GM23248 (cell line): ENCODE measurements at regions not wholly inside any gene's neighbourhood (a gene's known extent, or its start where the extent isn't known, plus 50 kb on each side); places are given as distances from the start of the nearest gene placed in this dataset.

Experiments
- EZH2 ChIP-seq: fragments of 200-600 bp; sonication (generic); IDR thresholded peaks from 2 replicates; pipeline ENCODE4 v1.6.1; 2018; ENCODE audit warnings: antibody characterized with exemption, mild to moderate bottlenecking; ENCODE audit not compliant: insufficient read depth, poor library complexity, severe bottlenecking
- EZH2phosphoT487 ChIP-seq: fragments of 200-600 bp; sonication (generic); IDR thresholded peaks from 2 replicates; pipeline ENCODE4 v1.6.1; 2018; ENCODE audit warnings: antibody characterized with exemption, moderate library complexity, mild to moderate bottlenecking, low read depth; ENCODE audit not compliant: insufficient read depth

DNA sequence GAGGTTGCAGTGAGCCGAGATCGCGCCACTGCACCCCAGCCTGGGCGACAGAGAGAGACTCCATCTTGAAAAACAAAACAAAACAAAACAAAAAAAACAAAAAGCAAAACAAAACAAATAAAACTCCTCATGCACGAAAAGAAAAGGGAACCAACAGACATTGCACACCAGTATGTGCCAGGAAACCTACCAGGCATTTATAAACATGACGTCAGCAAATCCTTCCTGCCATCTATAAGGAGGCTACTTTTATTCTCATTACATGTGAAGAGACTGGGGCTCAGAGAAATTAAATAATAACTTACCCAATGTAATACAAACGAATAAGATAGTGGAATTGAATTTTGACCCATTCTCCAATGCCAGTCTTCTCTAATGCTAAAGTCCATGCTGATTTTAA, 197.2 kb downstream of the NUFIP1 start:
- TF ChIP-seq EZH2 (no peak), EZH2phosphoT487 (no peak)
